HG03025 (cell line): ENCODE measurements at regions not wholly inside any gene's neighbourhood (a gene's known extent, or its start where the extent isn't known, plus 50 kb on each side); places are given as distances from the start of the nearest gene placed in this dataset.

Source experiments
- ATAC-seq: cut with Tn5 transposase; IDR thresholded peaks from one replicate; pipeline ENCODE4 v1.9.1; 2021; ENCODE audit warnings: mild to moderate bottlenecking, moderate library complexity; ENCODE audit not compliant: unreplicated experiment, low FRiP score

DNA sequence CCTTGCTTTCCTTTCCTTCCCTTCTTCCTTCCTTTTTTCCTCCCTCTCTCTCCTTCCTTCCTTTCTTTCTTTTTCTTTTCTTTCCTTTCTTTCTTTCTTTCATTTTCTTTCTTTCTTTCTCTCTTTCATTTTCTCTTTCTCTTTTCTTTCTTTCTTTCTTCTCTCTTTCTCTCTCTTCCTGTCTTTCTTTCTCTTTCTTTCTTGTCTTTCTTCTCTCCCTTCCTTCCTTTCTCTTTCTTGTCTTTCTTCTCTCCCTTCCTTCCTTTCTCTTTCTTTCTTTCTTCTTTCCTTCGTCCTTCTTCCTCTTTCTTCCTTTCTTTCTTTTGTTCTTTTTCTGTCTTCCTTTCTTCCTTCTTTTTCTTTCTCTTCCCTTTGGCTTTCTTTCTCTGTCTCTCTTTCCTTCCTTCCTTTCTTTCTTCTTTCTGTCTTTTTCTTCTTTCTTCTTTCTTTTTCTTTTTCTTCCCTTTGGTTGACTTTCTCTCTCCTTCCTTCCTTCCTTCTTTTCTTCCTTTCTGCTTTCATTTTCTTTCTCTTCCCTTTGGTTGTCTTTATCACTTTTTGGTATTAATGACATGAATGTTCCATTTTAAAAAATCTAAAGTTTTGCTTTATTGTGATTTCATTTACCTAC is 496.4 kb upstream of the CBLB start:
- no peak for ATAC-seq

DNA sequence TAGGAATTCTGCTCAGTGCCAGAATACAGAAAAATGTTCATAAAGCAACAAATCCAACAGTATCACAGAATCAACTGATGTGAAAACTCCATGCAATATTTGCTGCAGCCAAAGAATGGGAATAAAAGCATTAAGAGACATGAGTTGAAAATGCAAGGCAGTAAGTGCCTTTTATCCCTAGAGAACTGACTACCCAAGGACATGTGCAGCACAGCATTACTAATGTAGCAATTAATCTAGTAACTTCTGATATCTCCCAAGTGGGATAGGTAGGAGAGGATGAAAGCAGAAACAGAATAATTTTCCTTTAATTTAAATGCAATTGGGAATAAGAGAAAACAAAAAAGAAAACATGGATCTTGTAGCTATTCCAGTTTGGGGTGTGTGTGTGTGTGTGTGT is 497.5 kb upstream of the CBLB start:
- no peak for ATAC-seq

DNA sequence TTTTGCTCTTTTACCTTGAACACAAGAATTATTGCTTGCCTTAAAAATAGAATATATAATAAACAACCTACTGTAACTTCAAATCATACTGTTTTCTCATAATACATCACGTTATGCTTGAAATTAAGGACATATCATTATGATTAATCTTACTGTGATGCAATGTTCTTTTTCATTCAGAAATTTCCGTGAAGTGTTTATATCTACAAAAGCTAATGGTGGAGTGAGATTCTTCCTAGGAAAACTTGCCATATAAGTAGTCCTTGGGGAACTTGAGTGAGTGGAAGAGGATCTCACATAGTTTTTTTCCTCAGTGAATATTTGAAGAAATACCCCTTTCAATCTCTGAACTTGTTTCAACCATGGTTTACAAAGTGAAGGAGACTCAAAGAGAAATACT is 498.7 kb upstream of the CBLB start:
- ATAC-seq = no peak

DNA sequence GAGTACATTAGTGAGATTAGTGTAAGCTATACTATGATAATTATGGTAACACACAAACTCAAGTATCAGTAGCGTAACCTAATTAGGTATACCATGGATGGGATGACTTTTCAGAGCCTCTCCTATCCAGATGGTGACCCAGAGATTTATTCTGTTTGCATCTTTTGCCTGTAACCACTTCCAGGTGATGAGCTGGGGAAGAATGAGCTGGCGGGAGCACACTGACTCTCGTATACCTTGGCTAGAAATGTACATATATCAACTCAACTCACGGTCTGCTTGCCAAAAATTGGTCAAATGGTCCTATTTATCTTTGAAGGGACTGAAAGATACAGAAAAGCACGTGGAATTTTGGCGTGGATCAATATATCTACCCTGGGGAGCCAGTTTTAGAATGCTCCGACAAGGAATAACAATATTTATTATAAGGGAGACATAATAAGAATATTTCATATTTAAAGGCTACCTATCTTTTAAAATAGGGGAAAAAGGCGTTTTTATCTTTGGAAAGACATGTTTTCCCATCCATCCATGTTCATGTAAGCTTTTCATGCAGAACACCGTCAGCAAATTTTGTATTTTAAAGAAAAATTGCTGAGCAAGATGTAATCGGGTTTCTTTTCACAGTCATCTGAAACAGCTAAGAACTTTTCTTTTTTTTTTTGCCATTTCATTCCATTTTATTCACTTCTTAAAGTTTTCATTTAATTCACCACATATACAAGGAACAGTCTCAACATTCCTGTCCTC is 502.6 kb upstream of the CBLB start:
- ATAC-seq = no peak

DNA sequence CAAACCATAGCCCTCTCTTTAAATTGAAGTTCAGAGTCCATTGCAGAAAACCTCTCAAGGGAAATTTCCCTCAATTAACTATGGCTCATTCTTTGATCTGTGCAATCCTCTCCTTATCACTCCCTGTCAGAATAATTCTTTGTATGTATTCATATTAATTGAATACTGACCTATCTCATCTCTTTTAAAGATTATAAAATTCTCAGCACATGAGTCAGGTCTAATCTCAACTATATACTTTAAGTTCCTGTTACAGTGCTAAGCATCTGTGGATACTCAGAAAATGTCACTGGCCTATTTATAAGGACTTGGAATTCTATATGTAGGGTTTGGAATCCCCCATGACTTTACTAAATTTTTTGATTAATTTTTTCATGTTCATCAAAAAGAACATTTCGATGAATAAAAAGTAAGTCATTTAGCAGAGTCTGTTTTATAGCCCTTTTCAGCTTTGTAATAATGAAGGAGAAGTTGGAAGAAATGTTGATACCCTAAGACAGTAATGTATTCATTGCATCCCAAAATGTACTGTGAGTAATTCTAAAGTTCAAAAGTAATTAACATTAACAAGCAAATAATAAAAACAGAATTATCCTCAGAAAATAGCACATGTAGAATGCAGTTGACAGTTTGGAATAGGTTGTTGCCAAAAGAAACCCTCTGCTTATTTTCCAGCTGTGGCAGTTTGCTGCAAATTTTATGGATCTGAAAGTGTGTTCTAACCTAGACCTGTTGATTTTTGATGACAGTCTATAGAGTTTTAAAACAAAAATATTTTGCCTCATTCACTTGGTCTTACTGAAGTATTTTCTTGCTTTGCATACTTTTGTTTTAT is 503.4 kb upstream of the CBLB start:
- ATAC-seq = no peak

DNA sequence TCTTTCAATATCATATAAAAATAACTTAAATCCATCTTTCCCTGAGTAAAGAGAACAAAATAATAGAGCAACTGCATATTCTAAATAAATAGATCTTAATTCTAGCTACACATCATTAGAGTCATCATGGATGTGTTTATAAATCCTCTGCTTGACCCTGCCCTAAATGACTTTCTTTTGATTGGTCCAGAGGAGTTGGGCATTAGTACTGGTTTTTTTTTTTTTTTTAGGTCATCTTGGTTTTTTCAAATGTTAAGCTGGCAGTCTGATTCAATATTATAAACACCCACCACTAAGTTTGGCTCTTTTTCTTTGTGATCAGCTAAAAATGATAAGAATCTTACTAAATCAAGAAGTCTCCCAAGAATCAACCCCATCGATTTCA is 504.0 kb upstream of the CBLB start:
- ATAC-seq = no peak

DNA sequence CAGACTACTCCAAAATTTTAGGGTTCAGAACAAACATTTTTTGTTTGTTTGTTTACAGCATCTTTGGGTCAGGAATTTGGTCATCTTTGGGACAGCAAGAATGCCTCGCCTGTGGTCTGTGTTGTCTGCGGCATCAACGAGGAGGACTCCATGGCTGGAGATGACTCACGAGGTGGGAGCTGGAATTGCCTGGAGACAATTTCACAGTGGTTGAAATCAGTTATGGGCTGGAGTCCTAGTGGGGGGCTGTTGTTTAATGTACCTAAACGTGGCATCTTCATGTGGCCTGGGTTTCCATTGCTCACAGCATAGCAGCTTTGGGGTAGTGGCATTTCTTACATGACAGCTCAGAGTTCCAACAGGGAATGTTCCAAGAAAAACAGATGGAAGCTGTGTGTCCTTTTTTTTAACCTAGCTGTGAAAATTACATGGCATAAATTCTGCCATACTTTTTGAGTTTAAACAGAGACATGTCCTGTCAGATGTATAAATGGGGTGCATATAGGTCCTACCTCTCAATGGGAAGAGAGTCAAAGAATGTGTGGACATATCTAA is 507.3 kb upstream of the CBLB start:
- ATAC-seq = no peak

DNA sequence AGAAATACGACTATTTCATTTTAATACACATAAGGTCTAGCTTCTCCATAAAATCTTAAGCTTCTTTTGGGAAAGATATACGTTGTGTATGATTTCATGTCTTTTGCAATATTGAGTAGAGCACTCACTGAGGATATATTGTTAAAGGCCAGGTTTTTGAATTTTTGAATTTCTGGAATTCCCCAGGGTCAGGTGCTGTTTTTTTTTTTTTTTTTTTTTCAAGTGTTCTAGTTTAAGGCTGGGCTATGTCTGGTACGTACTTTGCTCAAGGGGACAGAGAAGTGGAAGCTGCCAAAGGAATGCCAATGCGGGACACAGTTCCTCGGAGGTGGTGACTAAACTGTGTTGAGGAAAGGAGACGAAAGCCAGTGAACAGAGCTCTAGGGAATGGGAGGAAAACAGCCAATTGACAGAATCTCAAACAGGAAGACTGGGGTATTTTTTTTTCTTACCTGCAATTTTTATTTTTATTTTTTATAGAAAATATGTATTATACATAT is 510.5 kb upstream of the CBLB start:
- no peak for ATAC-seq

DNA sequence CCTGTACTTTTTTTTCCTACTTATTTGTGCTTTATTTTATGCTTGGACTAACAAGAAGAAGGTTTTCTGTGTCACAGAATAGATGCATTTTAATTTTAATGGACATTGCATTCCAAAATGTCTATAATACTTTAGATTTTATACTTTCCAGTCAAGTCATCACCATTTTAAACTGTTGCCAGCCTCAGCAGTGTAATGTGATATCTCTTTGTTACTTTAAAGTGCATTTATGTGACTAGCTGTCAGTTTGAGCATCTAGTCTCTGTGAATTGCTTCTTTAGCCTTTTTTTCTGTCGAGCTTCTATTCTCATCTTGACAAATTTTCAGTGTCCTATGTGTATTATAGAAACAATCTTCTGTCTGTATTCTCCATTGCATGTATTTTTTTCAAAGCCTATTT is 511.4 kb upstream of the CBLB start:
- ATAC-seq = no peak

DNA sequence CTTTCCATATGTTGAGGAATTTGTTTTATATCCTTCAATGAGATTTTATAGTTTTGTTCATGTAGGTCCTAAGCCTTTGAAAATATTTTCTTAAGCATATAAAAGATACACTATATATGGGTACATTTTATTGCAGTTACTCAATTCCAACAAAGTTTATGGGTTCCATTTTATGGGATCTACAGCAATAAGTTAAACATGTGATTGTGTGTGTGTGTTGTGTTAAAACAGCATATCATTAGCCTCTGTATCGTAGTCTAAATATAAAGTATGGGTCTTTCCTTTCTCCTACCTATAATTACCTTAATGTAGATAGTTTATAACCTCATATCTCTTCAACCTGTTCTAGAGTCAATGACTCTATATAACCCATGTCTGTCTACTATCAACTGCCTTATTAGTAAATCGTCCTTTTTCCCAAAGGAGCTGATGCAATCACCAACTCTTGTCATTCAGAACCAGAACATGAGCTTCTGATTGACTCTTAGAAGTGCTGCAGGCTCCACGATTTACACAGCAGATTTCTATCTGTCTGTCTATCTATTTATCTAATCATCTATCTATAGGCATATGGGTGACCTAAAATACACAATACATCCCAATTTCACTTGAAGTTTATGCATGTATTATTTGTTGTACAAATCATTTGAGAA is 512.6 kb upstream of the CBLB start:
- no peak for ATAC-seq

DNA sequence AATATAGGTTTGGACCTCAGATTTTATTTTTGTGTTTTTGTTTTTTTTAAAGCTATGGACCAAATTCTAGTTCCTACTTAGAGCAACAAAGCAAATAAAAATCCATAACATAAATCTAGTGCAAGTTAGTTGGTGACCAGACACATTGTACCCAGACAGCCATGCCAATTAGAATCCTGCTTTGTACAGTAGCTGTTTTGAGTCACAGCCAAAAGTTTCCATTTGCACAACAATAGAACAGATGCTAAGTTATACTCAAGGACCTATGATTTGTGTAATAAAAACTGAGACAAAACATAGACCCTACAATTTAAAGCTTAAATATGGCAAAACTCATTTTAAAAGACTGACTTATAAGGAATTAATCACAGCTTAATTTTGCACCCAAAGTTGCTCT is 513.1 kb upstream of the CBLB start:
- ATAC-seq = no peak

DNA sequence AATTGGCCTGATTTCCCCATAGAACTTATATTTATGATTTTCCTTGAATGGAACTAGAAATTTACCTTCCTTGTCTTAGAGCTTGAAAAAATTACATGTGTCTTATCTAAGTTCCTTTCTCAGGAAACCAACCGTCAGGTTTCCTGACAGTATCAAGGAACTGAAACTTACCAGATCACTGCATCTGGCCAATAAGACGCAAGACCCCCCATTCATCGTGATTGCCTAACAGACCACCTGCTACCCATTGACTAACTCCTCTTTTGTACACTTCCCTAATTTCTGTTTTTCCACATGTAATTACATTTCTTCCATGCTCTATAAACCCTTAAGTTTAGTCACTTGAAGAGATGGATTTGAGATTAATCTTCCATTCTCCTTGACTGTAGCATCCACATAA is 517.2 kb upstream of the CBLB start:
- no peak for ATAC-seq

DNA sequence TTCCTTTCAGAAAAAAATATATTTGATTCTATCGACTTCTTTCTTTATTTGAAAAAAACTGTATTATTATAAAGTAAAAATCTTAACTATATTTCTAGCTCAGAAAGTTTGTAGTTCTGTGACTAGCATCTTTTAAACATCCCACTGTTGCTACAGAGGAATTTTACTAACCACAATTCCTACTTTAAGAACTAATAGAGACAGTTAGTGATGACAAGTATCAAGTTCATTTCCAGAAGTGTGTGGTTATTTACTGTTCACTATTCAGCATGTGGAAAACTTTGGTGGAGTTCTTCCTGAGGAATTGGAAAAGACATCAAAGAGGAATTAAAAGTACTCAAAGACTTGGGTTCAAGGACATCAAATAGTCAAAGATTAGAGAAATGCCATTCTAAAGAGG is 524.1 kb upstream of the CBLB start:
- no peak for ATAC-seq

DNA sequence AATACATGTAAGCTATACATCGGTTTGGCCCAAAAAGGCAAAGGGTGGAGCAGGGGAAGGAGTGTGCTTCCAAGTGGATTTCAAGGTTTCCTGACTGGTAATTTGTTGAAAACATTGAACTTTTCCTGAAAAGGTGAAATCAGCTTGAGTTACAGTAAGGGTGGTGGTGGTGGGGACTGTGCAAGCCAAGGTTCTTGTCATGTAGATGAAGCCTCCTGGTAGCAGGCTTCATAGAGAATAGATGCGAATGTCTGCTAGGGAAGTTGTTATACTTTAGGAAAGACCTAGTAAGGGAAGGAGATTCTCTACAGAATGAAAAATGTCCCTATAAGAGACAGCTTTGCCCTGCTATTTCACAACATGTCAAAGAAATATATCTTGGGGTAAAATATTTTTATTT is 528.2 kb upstream of the CBLB start:
- no peak for ATAC-seq

DNA sequence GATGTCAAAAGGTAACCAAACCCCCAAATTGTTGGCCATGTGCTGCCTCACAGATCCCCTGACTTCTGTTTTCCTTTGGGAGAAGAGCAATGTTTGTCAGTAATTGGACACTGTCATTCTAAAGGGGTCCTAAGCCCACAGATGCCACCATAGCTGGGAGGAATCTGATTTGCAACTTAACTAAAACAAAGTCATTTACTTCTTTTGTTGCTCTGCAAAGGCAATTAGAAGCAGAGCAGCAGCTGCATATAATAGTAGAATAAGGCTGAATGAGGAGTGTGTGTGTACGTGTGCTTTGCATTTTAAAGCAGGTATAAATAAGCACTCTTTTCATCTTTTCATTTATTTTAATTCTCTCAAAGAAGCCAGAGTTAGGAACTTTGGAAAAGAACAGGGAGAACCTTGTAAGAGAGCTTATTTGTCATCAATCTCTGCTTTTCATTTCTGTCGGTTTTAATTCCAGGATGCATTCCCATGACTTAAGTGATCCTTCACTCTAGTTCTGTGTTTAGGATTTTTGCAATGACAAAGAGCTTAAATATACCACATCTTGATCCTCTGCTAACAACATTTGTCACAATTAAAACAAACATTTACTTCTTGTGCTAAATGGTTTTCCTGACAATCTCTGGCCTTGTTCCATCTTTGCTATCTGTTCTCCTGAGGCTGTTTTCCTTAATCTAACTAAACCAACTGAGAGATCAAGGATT is 530.2 kb upstream of the CBLB start:
- ATAC-seq = no peak

DNA sequence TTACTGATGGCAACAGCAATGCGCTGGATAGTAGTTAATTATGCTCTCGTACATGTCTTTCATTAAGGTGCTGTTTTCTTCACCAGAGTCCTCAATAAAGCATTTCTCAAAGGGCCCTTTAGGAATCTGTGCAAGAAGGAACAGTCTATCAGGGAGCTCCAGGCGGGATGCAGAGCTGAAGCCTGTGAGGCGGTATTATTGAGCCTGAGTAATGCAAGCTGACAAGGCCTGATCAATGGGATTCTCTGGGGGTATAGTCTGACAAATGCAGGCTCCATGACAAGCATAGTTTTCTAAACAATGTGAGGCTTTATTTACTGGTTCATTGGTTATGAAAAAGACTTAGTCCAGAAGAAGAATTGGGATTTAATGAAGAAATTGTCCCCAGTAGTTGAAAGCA is 530.9 kb upstream of the CBLB start:
- no peak for ATAC-seq

DNA sequence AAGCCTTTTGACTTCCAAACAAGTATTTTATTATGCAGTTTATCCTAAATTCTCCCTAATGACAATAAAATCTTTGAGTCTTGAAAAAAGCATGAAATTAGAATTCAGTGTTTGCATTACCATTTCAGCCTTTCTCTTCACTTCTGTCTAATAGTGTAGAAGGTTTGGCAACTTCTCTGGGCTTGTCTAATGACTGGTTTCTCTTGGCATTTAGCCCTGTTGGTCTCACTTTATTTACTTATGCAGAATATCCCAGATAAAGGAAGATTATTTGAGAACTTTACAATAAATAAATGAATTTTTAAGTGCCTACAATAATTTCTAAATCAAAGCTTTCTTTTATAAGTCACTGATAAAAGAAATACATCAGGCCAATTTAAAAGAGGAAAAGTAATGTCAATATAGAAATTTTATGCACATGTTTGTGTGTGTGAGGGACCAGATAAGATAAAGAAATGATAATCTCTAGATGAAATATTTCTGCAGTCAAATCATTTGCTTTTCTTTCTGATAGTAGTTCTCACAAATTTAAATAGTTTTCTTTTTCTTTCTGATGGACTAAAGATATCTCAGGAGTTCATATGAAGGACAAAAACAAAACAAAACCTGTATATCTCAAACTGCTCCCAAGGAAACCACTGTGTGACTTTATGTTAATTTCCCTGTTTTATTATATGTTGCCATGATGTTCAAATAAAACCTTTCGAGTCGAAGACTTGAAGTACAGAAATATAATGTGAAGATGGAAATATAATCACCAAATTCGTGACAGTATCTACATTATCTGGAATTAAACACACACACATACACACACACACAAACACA is 533.1 kb upstream of the CBLB start:
- ATAC-seq = no peak

DNA sequence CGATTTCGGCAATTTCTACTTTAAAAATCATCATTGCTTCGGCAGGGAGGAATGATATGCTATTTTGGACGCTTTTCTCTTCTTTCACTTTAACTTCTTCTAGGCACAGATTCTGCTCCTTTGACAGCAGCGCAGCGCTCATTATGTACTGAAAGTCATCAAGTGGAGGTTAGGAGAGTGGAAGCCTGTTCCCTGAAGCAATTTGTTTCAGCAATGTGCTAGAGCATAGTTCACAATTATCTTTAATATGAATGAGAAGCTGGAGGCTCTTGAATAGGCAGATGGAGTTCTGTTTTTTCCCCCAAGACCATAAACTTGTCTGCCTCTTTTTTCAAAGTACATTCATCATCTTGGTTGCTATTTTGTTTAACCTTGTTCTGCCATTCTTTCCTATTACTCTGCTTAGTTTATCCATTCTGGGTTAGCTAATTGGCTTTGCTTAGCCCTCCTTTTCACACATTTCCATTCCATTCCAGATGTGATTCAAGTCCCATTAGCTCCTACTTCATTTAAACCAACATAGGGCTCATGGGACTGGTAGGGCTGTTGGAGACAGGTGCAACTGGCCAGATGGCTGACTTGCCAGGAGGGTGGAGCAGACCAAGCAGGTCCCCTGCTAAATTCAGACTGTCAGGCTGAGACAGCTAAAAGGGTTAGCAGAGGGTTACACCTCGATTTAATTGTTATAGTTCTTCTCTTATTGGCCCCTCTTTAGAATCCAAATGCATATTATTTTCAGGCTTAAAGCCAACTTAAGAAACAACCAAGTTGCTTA is 534.7 kb upstream of the CBLB start:
- no peak for ATAC-seq
